GM23248 (cell line): ENCODE measurements at regions not wholly inside any gene's neighbourhood (a gene's known extent, or its start where the extent isn't known, plus 50 kb on each side); places are given as distances from the start of the nearest gene placed in this dataset.

ENCODE experiments used
- EZH2 ChIP-seq: fragments of 200-600 bp; sonication (generic); IDR thresholded peaks from 2 replicates; pipeline ENCODE4 v1.6.1; 2018; ENCODE audit warnings: antibody characterized with exemption, mild to moderate bottlenecking; ENCODE audit not compliant: insufficient read depth, poor library complexity, severe bottlenecking
- EZH2phosphoT487 ChIP-seq: fragments of 200-600 bp; sonication (generic); IDR thresholded peaks from 2 replicates; pipeline ENCODE4 v1.6.1; 2018; ENCODE audit warnings: antibody characterized with exemption, moderate library complexity, mild to moderate bottlenecking, low read depth; ENCODE audit not compliant: insufficient read depth

- TF ChIP-seq EZH2 = no peak
- TF ChIP-seq EZH2phosphoT487 = no peak
Observed at GRCh38 chr3:95338446-95338845, 1275.6 kb downstream of the NSUN3 start.
